Pancreas (tissue), 10 donors: ENCODE measurements at regions not wholly inside any gene's neighbourhood (a gene's known extent, or its start where the extent isn't known, plus 50 kb on each side); places are given as distances from the start of the nearest gene placed in this dataset.

Experiments used
- ATAC-seq, 4 donors: fragments of 200-7000 bp; cut with Tn5 transposase; one replicate each; pipeline versions ENCODE4 v1.8.0 to v1.9.1; 2020; ENCODE audit warnings: mild to moderate bottlenecking in 4 of 4, moderate library complexity in 4 of 4
- DNase-seq, 6 donors: peaks; one replicate each; pipeline ENCODE4 v3.0.0-alpha.2; 2020
- FAIRE-seq: peaks from 2 replicates; lab custom pipeline; 2012; peaks lifted over from hg19 to GRCh38; lab: Jason Lieb, UNC
- H3K27ac ChIP-seq, 4 donors: fragments of 200-600 bp; sonication (generic); 1 replicate in 3 of 4; 2 replicates in 1 of 4; pipeline versions ENCODE4 v1.5.0 to v1.8.0; 2020
- H3K27me3 ChIP-seq, 4 donors: fragments of 200-600 bp; one replicate each; pipeline ENCODE4 v1.8.0; 2021
- H3K36me3 ChIP-seq, 3 donors: fragments of 200-600 bp; sonication (generic) in 1 of 3; one replicate each; pipeline versions ENCODE4 v1.5.0 to v1.8.0; 2020 to 2021
- H3K4me1 ChIP-seq, 3 donors: fragments of 200-600 bp; one replicate each; pipeline ENCODE4 v1.8.0; 2021
- H3K4me3 ChIP-seq, 4 donors: fragments of 200-600 bp; sonication (generic) in 2 of 4; one replicate each; pipeline versions ENCODE4 v1.5.0 to v1.8.0; 2020 to 2021
- H3K9me3 ChIP-seq, 4 donors: fragments of 200-600 bp; one replicate each; pipeline ENCODE4 v1.8.0; 2021
- WGBS, 2 donors: extraction: QIAGEN DNeasy Blood & Tissue Kit; methylation state at CpG; one replicate each; pipeline ENCODE4 v1.1.7; 2013; 5-methylcytosine and 5-hydroxymethylcytosine counted together
- intact Hi-C, 3 donors: fragments of 100-400 bp; cut with DNase I; formaldehyde crosslinking; loops; one replicate each; pipeline versions ENCODE4 v1.11.1 to v1.14.2; 2022
- TF ChIP-seq, protein P1 (sequence below), 4 donors: fragments of 200-600 bp; sonication (generic) in 3 of 4; IDR thresholded peaks; one replicate each; pipeline versions ENCODE4 v1.5.0 to v1.8.0; 2021; ENCODE audit warnings: antibody characterized with exemption in 4 of 4
- donor health status: healthy with polysubstance abuse.
- donor health status: DM: no; HTN: no; CAD: no; lungs with moderate emphysema.
- donor health status: DM: no; HTN: no; CAD: no.
- donor health status: control.
- donor health status: control.
- donor health status: Bipolar disorder and iron deficiency.
- donor health status: DM: yes; HTN: yes; CAD: no.
- donor health status: DM: no; HTN: no; CAD: no.
- donor health status: DM: no; HTN: no; CAD: no.
- donor health status: DM: yes; HTN: yes; CAD: no.

DNA sequence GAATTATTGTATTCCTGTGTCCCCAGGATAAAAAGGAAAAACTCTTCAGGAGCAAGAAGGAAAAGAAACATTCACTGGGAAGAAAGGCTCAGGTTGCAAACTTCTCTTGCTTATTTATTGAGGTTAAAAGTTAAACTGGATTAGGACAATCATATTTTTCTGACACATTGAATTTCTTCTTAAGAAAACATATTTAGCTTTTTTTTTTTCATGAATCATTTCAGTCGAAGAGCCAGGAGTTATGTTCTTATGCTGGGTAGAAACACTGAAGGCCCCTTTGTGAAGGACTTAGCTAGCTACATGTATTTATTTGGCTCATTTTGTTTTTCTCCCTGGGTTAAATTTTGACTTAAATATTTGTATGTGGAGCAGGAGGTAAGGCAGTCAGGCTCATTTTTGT is 434.0 kb downstream of the KLF5 start:
- Histone ChIP-seq H3K27me3 (no peaks in the 10 kb centered on the region), H3K4me1 (no peaks in the 10 kb centered on the region), H3K9me3 (no peaks in the 10 kb centered on the region), H3K27ac (no peak overlapping the region), H3K36me3 (no peaks in the 10 kb centered on the region), H3K4me3 (no peak overlapping the region)
- WGBS, 2 donors: 25 to 38% methylated on average over 1 of the region's 1 CpG
- TF ChIP-seq, protein P1, sequence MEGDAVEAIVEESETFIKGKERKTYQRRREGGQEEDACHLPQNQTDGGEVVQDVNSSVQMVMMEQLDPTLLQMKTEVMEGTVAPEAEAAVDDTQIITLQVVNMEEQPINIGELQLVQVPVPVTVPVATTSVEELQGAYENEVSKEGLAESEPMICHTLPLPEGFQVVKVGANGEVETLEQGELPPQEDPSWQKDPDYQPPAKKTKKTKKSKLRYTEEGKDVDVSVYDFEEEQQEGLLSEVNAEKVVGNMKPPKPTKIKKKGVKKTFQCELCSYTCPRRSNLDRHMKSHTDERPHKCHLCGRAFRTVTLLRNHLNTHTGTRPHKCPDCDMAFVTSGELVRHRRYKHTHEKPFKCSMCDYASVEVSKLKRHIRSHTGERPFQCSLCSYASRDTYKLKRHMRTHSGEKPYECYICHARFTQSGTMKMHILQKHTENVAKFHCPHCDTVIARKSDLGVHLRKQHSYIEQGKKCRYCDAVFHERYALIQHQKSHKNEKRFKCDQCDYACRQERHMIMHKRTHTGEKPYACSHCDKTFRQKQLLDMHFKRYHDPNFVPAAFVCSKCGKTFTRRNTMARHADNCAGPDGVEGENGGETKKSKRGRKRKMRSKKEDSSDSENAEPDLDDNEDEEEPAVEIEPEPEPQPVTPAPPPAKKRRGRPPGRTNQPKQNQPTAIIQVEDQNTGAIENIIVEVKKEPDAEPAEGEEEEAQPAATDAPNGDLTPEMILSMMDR (IDR thresholded peaks at IDR 0.05): no peak
- intact Hi-C loops: no loop called here
- no peak for DNase-seq
- FAIRE-seq: no peak
- no peak for ATAC-seq

DNA sequence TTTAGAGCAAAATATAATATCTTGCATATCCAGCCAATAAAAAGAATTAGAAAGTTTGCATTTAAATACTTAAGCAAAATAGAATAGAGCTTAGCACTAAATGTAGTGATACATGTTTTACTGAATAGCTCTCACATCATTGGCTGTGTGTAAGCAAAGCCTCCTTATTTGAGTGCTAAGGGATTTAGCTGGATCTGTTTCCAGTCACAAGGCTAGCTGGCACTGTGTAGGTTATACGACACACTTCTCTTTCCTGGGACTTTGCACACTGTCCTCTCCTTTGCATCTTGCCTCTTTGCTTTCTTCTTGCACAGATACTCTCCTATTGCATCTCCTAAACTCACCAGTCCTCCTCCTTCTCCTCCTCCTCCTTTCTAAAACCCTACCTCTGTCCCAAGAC is 423.8 kb downstream of the KLF5 start:
- Histone ChIP-seq H3K27ac (no peak overlapping the region), H3K27me3 (no peaks in the 10 kb centered on the region), H3K4me1 (no peaks in the 10 kb centered on the region), H3K9me3 (no peaks in the 10 kb centered on the region), H3K36me3 (no peaks in the 10 kb centered on the region), H3K4me3 (no peak overlapping the region)
- 84 to 91% methylated on average over 1 of the region's 1 CpG for WGBS, 2 donors
- TF ChIP-seq, protein P1 (IDR thresholded peaks at IDR 0.05): no peak
- intact Hi-C loops: no loop called here
- ATAC-seq: no peak
- no peak for FAIRE-seq
- DNase-seq: no peak

DNA sequence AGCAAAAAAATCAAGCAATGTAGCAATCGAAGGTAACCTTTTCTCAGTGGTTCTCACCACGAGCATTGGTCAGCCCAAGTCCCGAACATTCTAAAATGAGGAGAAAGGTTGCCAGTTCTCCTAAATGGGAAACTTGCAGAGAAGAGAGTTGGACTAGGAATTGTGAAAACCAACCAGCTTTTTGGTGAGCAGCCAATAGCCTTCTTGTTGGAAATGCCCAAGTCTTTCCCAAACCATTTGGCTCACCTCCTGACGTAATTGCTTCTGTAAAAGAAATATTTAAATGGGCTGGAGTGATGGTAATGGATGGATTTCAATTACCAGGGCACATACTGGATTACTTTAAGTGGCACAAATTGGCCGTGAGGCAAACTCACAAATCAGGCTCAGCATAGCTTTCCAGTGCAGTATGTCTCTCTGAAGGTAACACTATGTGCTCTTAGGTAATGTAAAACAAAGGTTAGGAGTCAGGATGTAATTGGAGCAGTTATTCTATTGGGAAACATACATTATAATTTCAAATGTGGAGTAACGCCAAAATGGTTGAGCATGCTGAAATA is 423.2 kb downstream of the KLF5 start:
- no peaks in the 10 kb centered on the region for H3K27me3 ChIP-seq
- no peak overlapping the region for H3K27ac ChIP-seq
- no peaks in the 10 kb centered on the region for H3K36me3 ChIP-seq
- TF ChIP-seq, protein P1 (IDR thresholded peaks at IDR 0.05): no peak
- no peaks in the 10 kb centered on the region for H3K9me3 ChIP-seq
- no peak overlapping the region for H3K4me3 ChIP-seq
- intact Hi-C loops: no loop called here
- H3K4me1 ChIP-seq: no peaks in the 10 kb centered on the region
- ATAC-seq (no peak), DNase-seq (no peak), FAIRE-seq (no peak)
- 79 to 85% methylated on average over 6 of the region's 6 CpGs for WGBS, 2 donors

DNA sequence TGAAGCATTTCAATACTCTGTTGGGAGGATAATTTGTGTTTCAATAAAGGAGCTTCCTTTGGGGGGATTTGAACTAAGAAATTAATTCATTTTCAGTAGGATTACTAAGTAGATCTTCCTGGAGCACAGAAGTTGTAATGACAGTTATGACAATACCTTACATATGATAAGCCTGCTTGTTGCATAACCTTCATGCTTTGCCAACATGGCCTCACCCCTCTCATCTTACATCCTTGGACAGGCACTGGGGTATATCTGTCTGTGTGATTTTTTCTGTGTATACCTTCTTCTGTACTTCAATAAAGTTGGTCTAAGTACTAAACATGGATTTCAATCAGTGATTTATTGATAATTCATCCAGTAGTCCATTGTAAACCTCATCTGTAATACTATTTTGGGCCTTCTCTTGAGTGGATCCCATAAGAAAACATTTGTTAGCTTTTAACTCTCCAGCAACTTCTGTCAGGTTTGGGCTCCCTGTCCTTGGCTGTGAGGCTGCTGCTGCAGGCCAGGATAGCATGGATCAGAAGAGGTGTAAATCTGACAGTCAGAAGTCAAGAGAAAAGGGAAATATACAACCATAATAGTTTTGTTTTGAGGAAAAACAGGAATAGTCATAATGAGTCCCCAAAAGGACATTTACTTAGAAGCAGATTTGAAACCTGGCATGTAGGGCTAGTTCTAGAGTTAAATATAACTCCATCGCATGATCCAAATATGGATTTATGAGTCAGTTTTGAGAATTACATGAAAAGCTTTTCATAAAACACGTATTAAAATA is 422.2 kb downstream of the KLF5 start:
- ATAC-seq (no peak), FAIRE-seq (no peak), DNase-seq (no peak)
- Histone ChIP-seq H3K27ac (no peak overlapping the region), H3K27me3 (no peaks in the 10 kb centered on the region), H3K4me3 (no peak overlapping the region), H3K36me3 (no peaks in the 10 kb centered on the region), H3K4me1 (no peaks in the 10 kb centered on the region), H3K9me3 (no peaks in the 10 kb centered on the region)
- whole genome bisulfite sequencing, 2 donors: 73 to 87% methylated on average over 2 of the region's 2 CpGs
- TF ChIP-seq, protein P1 (IDR thresholded peaks at IDR 0.05): no peak
- intact Hi-C loops: no loop called here

DNA sequence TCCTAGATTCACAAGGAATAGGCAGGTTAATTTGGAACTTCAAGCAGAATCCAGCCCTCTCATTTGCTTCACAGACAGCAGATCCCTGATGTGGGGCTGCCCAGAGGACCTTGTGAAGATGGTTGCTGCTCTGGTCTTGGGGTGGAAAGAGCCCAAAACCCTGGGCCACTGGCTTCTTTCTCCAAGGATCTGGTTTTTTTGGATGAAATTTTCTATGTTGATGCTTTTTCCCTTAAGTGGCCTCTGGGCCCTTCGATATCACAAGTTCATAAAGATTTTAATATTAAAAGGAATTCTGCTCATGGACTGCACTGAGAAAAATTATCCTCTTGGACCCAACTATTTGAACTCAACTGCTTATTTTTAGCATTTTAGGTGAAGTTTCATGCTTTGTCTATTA is 421.1 kb downstream of the KLF5 start:
- no peaks in the 10 kb centered on the region for H3K4me1 ChIP-seq
- H3K36me3 ChIP-seq: no peaks in the 10 kb centered on the region
- no peak overlapping the region for H3K4me3 ChIP-seq
- H3K27ac ChIP-seq: no peak overlapping the region
- TF ChIP-seq, protein P1 (IDR thresholded peaks at IDR 0.05): no peak
- no peaks in the 10 kb centered on the region for H3K9me3 ChIP-seq
- DNase-seq (no peak), ATAC-seq (no peak), FAIRE-seq (no peak)
- intact Hi-C loops: no loop called here
- 77 to 97% methylated on average over 1 of the region's 1 CpG for WGBS, 2 donors
- H3K27me3 ChIP-seq: no peaks in the 10 kb centered on the region
